GM21825 (cell line): ENCODE measurements at regions not wholly inside any gene's neighbourhood (a gene's known extent, or its start where the extent isn't known, plus 50 kb on each side); places are given as distances from the start of the nearest gene placed in this dataset.

Source experiments
- ATAC-seq: cut with Tn5 transposase; IDR thresholded peaks from one replicate; pipeline ENCODE4 v1.9.1; 2021; ENCODE audit warnings: mild to moderate bottlenecking, moderate library complexity; ENCODE audit not compliant: unreplicated experiment

DNA sequence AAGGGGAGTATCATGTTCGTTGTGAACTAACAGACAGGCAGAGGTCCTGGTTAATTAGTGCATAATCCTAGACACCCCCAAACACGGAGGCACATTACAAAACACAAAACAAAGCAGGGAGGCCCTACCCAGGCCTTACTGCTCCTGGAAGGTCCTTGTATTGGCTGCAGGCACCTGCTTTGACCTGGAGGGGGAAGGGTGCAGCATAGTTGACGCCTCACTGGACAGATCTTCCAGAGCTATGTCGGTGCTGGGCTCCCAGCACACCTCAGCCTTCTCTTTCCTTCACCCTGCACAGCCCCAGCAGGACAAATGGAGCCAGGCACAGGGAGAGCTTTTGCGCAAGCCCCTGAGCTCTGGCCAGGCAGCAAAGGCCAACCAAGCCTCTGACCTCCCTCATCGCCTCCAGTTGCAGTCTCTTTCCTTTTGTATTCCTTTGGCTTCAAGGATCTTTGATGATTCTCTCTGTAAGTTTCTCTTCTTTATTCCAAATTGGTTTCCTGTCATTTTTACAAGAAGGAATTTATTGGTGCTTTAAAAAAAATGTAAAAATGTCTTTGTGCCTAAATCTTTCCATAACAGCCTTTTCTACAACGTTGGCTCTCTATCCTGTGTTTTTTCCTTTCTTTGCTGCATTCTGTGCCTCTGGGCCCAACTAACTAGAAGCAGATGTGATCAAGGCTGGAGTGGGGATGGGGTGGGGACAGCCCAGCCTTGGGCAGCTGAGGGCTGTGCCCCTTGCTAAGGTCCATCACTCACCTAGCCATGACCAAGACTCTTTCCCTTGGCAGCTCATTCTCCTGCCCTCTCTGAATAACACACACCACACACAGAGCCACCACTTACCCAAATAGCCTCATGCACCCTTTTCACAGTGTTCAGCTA lies 317.1 kb upstream of the NPVF start:
- no peak for ATAC-seq

DNA sequence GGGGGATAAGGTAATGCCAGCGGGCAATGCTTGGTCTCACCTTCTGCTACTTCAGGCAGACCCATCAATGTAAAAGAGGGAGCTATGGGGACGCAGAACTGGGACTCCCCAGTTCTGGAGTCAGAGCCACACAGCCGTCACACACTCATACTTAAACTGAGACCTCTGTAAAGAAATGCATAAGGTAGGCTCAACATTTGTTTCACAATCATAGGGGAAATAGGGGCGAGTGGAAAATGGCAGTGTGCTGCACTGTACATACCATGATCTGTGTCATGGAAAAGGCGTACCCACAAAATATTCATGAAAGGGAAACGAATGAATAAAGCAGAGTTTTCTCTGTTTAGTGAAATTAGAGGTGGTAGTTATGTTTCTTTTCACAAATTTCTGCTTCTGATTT lies 318.0 kb upstream of the NPVF start:
- no peak for ATAC-seq

DNA sequence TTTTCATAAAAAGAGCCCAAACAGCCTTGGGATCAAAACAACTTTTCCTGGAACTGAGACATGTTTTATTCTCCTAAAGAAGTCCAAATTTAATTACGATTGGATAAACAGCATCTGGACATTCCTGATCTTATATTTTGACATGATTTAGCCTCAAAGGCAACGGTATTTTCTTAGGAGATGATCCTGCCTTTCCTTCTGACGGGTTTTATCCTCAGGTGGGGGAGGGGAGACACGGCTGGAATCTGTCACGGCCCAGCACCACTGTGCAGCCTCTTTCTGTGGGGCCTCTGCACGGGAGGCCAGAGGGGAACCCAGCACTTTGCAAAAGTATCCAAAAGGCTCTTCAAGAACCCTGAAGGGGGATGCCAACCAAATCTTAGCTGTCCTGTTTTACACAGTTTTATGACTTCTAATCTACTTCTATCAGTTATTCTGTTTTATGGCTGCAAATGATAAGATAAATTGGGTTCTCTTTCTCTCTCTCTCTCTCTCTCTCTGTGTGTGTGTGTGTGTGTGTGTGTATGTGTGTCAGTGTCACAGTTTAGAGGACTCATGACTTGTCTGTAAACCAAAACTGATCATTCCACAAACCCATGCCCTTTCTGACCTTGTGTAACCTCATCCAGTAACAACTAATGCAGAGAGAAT lies 321.1 kb upstream of the NPVF start:
- ATAC-seq, result no peak

DNA sequence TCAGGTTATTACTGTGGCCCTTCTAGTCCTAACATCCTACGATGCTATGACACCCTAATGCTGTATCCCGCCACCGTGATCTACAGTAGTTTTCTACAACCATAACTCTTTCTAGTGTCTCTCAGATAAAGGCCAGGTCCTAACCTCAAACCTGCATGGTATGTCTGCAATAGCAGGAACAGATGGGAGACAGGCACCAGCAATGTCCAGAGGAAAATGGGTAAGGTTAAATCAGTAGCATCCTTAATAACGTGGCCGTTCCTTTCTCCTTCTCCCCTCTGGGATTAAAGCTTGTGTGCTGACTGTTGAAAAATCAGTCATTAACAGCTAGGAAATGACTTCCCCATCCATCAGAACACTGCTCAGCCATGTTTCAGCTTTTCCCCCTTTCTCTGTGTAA lies 321.9 kb upstream of the NPVF start:
- ATAC-seq, result no peak

DNA sequence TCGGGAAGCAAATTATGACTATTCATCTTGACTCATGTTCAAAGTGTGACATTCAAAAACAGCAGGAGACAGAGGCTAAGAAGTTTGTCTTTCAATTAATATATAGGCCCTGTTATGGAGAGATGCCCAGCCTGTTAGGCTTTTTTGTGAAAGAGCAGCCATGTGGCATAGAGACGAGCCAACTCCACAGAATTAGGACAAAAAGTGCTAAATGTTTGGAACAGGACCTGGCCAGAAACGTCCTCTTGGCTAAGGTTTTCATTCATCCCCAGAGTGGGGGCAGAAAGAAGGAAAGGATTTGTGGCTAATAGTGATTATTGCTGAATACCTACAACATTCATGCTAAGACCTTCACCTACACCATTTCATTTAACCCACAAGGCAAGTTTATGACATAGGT lies 324.7 kb upstream of the NPVF start:
- ATAC-seq, result no peak

DNA sequence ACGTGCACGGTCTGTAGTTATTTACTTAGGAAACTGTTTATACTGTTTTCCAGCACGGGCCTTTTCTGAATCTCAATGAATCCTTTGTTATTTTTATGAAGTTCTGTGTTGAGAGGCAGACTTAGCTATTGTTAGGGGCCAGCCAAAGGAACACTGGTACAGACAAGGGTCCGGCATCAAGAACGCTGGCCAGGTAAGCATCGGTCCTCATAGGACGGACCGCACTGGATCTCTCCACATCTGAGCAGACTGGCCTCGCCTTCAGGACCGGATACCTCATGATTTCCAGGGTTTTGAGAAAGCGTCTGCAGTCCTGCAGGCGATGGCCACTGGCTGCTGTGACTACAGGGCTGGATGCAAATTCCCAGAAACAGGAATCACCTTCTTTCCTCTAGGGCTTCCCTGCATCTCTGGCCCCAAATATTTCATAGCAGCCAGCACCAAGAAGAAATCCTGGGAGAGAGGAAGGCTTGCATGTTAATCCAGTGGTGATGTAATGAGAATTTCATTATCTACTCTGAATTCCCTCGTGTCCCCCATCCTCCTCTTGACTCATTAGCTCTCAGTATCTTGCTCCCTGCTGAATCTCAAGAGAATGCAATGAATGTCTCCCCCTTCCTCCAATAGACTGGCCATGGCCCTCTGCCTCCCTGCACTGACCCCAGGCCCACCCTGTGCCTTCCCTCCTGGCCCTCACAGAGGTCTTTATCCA lies 325.4 kb upstream of the NPVF start:
- ATAC-seq, result no peak

DNA sequence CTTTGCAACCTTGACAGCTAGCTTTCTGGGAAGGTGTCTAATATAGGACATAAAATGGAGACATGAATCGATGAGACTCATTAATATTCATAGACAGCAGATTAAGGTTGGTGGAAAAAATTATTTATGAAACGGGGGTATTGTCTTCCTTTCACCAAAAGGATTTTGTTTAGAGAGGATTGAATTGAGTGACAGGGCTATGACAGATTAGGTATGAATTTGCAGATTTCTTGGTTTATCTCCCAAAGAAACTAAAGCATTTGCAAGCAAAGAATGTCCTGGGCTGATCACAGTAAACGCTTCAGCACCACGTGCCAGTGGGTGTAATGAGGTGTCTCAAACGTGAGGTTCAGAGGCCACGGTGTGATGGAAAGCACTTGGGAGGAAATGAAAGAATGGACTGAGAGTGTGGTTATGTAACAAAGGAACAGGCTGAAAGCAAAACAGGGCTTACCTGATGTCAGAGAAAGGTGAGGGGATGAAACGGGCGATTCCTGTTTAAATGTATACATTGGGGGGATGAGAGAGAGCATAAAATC lies 329.2 kb upstream of the NPVF start:
- ATAC-seq, result no peak

DNA sequence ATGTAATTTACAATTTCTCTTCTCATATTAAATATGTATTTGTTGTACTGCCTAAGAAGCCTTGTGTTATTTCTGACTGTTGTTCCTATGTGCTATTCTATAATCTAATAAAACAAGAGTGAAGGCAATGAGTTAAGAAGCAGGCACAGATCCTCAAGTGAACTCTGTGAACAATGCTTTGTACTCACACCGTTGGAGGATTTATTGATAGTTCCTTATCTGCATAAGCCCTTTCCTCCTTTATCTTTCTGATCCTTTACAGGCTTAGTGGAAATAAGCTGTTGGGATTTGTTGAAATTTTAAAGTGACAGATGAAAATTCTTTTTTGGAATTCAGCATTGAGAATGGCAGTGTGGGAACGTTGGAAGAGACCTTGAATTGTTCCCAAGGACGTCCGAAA lies 329.6 kb upstream of the NPVF start:
- ATAC-seq, result no peak

DNA sequence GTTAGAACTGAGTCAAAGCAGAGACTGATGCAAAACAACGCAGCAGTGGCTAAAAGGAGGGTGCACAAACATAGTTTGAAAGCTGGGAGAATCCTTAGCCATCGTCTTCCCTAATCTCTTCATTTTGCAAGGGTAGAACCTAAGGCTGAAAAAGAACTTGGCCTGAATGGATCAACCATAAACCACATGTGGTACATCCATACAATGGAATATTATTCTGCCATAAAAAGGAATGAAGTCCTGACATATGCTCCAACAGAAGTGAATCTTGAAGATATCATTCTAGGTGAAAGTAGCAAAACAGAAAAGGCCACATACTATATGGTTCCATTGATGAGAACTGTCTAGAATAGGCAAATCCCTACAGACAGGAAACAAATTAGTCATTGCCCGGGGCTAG lies 330.3 kb upstream of the NPVF start:
- ATAC-seq, result no peak

DNA sequence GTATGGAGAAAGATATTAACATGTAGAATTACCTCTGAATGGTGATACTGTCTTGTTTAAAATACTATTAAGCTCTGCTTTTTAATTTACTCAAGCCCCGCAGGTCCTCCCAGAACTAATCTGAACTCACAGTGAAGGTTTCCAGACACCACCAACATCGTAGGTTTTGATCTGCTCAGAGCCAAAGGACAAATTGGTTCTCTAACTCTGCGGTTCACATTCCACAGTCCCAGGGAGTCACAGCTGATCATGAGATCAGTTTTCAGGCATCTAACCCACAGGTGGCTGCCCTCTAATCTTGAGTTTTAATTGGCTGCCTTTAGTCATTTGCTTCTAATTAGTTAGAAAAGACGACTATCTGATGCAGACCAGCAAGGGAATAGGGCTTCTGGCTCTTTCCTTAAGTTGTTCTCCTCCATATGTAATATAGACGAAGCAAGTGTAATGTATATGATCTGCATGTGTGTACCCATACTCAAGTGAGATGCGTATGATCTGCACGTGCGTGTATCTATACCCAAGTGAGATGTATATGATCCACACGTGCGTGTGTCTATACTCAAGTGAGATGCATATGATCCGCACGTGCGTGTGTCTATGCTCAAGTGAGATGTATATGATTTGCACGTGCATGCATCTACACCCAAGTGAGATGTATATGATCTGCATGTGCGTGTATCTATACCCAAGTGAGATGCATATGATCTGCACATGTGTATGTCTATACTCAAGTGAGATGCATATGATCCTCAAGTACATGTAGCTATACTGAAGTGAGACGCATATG lies 331.5 kb upstream of the NPVF start:
- ATAC-seq, result no peak

DNA sequence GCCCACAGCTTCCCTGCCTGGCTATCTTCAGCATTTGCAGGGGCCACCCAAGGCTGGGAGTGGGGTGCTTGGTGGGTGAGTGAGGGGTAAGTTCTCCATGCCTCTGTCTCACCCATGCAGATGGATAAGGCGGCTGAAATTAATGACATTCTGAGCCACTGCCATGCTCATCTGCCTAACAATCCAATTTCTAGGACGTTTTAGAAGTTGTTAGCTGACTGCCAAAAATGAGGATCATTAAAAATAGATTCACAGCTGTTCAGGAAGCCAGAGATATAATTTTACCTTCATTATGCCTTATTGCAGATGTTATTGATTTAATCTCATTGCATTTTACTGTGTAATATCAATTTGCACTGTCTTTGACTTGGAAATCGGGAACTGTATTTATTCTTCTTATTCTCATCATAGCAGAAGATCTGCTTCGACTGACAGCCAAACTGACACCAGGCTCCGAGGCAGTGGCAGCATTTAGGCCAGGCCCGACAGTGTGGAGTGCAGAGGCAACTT lies 334.4 kb upstream of the NPVF start:
- ATAC-seq, result no peak

DNA sequence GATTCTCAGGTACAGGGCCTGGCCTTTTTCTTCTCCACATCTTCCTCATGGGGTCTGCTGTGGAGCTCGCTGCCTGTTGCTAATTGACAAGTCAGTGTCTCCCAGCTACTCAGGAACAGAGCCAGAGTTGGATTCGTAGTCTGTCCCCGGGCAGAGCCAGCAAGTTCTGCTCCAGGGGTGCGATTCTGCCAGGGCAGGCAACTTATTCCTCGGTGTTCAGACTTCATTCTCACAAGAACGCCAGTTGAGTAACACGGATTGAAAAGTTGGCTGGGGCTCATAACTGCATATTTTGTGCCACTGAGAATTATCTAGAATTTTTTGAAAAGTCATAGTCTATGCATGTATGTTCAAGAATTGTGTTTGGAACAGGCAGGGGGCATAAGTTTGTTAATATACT lies 336.7 kb upstream of the NPVF start:
- ATAC-seq, result no peak

DNA sequence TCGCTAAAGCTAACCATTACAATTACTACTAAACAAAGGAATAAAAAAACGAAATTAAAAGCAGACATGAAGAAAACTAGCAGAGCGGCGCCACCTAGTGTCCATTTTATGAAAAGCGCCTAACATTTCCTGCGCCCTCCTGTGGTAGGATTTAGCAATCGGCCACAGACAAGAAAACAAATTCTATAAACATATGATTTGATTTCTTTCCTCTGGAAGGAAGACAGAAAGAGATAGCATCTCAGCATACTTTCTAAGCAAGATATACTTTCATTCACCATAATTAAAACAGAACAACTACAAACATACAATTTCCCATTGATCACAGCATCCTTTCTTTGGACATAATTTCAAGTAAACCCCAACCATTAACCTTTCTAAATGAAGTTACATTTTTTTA lies 337.7 kb upstream of the NPVF start:
- ATAC-seq, result no peak

DNA sequence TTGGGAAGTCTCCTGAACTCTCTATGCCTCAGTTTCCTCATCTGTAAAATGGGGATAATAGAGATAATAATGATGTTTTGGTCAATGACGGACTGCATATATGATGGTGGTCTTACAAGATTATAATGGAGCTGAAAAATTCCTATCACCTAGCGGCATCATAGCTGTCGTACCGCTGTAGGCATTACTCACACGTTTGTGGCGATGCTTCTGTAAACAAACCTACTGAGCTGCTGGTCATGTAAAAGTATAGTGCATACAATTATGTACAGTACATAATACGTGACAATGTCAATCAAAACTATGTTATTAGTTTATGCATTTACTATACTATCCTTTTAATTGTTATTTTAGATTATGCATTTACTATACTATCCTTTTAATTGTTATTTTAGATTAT lies 339.1 kb upstream of the NPVF start:
- ATAC-seq, result no peak

DNA sequence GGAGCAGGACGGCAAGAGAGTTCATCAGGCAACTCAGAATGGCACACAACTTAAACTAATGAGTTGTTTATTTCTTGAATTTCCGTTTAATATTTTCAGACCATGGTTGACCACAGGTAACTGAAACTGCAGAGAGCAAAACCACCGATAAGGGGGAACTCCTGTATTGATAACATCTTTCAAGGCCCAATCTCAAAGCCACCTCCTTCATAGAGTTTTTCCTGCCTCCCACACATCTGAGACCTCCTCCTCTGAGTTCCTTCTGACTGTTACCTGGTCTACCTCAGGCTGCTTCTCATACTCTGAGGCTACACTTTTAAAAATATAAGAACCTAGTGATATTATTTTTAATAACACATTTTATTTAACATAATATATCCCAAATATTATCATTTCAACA lies 341.5 kb upstream of the NPVF start:
- ATAC-seq, result no peak

DNA sequence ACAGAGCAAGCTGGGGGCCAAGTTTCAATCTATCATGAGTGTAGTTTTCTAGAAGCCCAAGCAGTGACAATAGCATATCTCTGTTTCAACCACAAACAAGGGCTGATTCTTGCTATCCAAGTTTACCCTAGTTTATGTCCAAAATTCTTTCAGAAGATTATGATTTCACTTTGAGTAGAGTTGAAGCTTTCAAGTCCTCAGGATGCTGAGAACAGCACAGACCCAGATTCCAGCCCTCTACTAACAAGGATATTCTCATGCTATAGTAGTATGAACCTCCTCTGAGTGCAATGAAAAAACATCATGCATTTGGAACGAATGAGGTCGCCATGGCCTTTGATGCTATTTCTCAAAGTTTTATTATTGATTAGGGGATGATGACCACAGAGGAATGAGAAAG lies 344.1 kb upstream of the NPVF start:
- no peak for ATAC-seq

DNA sequence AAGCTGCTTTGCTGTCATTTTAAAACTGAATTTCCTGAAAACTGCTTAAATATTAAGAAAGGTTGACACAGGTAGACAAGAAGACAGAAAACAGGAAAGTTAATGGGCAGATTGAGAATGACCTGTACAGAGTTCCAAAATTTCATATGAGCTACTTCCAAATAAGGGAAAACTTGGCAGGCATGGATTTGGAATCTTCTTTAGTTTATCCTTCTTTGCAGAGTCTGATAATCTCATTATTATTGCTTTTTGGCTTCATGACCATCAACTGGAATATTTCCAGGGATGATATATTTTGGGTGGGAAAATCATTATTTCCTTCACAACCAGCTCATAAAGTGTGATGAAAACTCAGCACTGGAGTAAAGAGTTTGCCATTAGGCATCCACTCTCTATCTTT lies 346.5 kb upstream of the NPVF start:
- ATAC-seq, result no peak

DNA sequence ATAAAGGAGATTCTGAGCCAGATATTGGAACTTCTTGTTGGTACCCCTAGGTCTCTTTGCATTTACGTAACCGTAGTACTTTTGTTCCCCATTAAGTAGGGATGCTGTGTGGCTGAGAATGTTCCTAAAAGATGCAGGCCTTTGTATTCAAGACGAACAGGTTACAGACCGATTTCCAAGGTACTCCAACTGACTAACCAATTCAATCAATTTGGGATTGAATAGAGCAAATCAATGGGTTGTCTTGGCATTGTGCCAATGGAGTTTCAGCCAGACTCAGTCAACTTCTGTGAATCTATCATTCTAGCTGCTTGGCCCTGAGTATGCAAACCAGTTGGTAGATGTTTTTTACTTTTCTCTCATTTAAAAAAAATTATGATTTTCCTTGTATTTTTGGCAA lies 347.3 kb upstream of the NPVF start:
- no peak for ATAC-seq

DNA sequence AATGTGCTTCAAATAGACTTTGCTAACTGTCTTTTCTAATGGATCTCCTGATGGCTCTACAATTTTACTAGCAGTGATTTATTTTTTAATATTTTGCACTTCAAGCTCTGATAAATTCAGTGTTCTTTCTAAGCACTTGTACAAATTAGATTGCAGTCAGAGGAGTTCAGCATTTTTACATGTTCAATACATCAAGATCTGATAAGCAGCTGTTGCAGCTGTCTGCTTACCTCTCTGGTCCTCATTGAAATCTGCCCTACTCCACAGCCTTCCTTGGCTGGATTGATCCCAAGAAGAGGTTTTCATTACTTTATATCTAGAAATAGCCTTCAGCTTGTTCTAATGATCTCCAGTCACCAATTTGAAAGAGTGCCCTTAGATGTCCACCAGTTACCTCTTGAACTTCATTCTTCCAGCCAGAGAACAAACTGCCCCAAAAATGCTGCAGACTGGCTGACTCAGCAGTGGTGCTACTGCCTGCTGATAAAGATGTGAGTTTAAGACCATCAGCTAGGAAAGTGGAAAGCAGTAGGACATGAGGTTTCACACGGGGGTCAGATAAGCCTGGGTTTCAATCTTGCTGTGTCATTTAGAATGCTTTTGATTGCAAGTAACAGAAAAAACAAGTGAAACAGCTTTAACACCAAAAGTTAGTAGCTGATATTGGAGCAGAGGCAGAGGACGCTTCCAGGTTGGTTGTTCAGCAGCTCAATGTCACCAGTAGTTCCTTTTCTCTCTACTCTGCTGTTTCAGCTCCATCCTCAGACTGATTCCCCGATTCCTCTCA lies 350.9 kb upstream of the NPVF start:
- no peak for ATAC-seq

DNA sequence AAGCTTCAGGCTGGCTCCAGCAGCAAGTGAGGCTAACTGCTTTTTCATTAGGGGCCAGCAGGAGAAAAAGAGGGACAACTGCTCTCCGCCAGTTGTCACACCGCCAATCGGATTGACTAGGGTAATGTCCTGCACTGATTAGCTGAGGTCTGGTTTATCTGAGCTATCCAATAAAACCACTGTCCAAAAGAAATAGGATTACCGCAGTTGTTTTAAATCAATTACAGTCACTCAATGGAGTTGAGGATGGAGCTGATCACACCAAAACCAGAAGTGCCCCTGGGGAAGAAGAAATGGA lies 351.4 kb upstream of the NPVF start:
- ATAC-seq, result no peak
